Prostate gland (tissue), 2 donors: ENCODE measurements at regions not wholly inside any gene's neighbourhood (a gene's known extent, or its start where the extent isn't known, plus 50 kb on each side); places are given as distances from the start of the nearest gene placed in this dataset.

Experiments
- DNase-seq: peaks from one replicate; pipeline ENCODE4 v3.0.0-alpha.2; 2019; ENCODE audit warnings: low spot score
- H3K27ac ChIP-seq, 2 donors: fragments of 200-600 bp; sonication (generic); 2 replicates each; pipeline ENCODE4 v1.5.1; 2017 to 2019
- H3K27me3 ChIP-seq: fragments of 200-600 bp; sonication (generic); replicated peaks from 2 replicates; pipeline ENCODE4 v1.5.1; 2019; ENCODE audit not compliant: insufficient read depth
- H3K36me3 ChIP-seq, 2 donors: fragments of 200-600 bp; sonication (generic); 1 replicate in 1 of 2; 2 replicates in 1 of 2; pipeline versions ENCODE4 v1.5.1 to v1.8.1; 2017 to 2019
- H3K4me1 ChIP-seq: fragments of 200-600 bp; sonication (generic); replicated peaks from 2 replicates; pipeline ENCODE4 v1.5.1; 2019
- H3K4me3 ChIP-seq, 2 donors: fragments of 200-600 bp; sonication (generic); 2 replicates each; pipeline ENCODE4 v1.5.1; 2017 to 2019
- H3K9me3 ChIP-seq: fragments of 200-600 bp; sonication (generic); 2 replicates; pipeline ENCODE4 v1.5.1; 2017
- POLR2A ChIP-seq: fragments of 450-650 bp; IDR thresholded peaks from one replicate; pipeline ENCODE4 v1.6.1; 2016; ENCODE audit warnings: antibody characterized with exemption, mild to moderate bottlenecking
- POLR2AphosphoS5 ChIP-seq: sonication (generic); formaldehyde crosslinking; IDR thresholded peaks from one replicate; pipeline ENCODE4 v1.6.1; 2017; ENCODE audit warnings: antibody characterized with exemption
- WGBS: methylation state at CpG from one replicate; pipeline ENCODE4 v1.1.5; 2018; 5-methylcytosine and 5-hydroxymethylcytosine counted together
- intact Hi-C: fragments of 100-400 bp; cut with DNase I; formaldehyde crosslinking; loops from one replicate; pipeline ENCODE4 v1.14.2; 2022
- TF ChIP-seq, protein P1 (sequence below), 4 experiments: fragments of 200-600 bp in 2 of 4; fragments of 450-650 bp in 2 of 4; sonication (generic) in 2 of 4; IDR thresholded peaks; 1 replicate in 3 of 4; 2 replicates in 1 of 4; pipeline ENCODE4 v1.5.1; 2016 to 2019; ENCODE audit warnings: antibody characterized with exemption in 4 of 4, mild to moderate bottlenecking in 2 of 4, moderate library complexity in 2 of 4

DNA sequence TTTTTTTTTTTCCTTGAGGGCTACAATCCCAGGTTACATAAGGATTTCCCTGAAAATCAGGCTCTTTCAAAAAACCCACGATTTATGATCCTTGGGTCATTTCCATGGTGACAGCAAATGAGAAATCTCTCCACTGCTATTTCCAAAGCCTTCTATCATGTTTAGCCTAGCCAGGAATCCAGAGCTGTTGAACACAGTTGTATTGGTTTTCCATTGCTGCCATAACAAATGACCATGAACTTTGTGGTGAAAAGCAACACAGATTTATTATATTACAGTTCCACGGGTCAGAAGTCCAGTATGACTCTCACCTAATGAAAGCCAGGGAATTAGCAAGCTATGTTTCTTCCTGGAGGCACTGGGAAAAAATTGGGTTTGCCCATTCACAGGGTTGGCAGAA, 106.6 kb downstream of the MAF start:
- no peaks in the 10 kb centered on the region for H3K9me3 ChIP-seq
- no peak overlapping the region for H3K27ac ChIP-seq
- H3K27me3 ChIP-seq, result no peaks in the 10 kb centered on the region
- no peak for DNase-seq
- H3K4me1 ChIP-seq, result no peaks in the 10 kb centered on the region
- intact Hi-C loops, result no loop called here
- WGBS, result 72% methylated on average over 2 of the region's 2 CpGs
- TF ChIP-seq POLR2A, result no peak
- TF ChIP-seq, protein P1, sequence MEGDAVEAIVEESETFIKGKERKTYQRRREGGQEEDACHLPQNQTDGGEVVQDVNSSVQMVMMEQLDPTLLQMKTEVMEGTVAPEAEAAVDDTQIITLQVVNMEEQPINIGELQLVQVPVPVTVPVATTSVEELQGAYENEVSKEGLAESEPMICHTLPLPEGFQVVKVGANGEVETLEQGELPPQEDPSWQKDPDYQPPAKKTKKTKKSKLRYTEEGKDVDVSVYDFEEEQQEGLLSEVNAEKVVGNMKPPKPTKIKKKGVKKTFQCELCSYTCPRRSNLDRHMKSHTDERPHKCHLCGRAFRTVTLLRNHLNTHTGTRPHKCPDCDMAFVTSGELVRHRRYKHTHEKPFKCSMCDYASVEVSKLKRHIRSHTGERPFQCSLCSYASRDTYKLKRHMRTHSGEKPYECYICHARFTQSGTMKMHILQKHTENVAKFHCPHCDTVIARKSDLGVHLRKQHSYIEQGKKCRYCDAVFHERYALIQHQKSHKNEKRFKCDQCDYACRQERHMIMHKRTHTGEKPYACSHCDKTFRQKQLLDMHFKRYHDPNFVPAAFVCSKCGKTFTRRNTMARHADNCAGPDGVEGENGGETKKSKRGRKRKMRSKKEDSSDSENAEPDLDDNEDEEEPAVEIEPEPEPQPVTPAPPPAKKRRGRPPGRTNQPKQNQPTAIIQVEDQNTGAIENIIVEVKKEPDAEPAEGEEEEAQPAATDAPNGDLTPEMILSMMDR (IDR thresholded peaks at IDR 0.05), result no peak
- TF ChIP-seq POLR2AphosphoS5, result no peak
- no peak overlapping the region for H3K4me3 ChIP-seq
- no peaks in the 10 kb centered on the region for H3K36me3 ChIP-seq

DNA sequence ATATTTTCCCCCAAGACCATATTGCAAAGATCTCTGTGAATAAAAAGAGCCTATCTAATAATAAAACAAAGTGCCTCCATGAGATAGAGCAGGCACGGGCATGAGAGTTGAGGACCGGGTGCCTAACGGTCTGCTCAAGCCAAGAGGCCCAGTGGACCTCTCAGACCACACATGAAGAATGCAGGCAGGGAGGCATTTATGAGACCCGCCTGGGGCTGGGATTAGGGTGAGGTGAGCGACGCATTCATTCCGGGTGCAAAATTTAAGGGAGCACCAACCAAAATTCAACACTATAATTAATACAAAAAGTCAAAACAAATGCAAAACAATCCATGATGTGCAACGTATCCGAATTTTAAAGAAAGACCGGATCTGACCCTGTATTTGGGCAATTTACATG, 108.5 kb downstream of the MAF start:
- Histone ChIP-seq H3K27me3 (no peaks in the 10 kb centered on the region), H3K36me3 (no peaks in the 10 kb centered on the region), H3K9me3 (no peaks in the 10 kb centered on the region), H3K27ac (no peak overlapping the region), H3K4me1 (no peaks in the 10 kb centered on the region), H3K4me3 (no peak overlapping the region)
- intact Hi-C loops, result no loop called here
- WGBS, result 90% methylated on average over 10 of the region's 10 CpGs
- no peak for DNase-seq
- TF ChIP-seq POLR2A, result no peak
- TF ChIP-seq, protein P1 (IDR thresholded peaks at IDR 0.05), result no peak
- no peak for TF ChIP-seq POLR2AphosphoS5

DNA sequence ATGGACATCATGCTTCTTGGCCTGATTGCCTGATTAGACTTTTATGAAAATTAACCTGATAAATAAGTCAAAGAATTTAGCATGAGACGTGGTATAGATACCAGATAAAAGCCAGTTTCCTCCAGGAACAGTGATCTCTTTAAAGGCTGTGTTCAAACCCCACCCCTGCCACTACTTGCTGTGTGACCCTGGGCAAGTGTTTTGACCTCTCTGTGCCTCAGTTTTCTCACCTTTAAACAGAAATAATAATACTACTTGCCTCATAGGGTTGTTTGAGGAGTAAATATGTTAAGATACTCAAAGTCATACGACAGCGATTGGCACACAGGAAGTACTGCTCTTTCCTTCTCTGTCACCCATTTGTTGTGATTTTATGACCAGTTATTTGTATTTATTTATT, 115.5 kb downstream of the MAF start:
- Histone ChIP-seq H3K27me3 (no peaks in the 10 kb centered on the region), H3K4me3 (no peak overlapping the region), H3K9me3 (no peaks in the 10 kb centered on the region), H3K27ac (no peak overlapping the region), H3K36me3 (no peaks in the 10 kb centered on the region), H3K4me1 (no peaks in the 10 kb centered on the region)
- no peak for DNase-seq
- 89% methylated on average over 3 of the region's 3 CpGs for WGBS
- TF ChIP-seq POLR2AphosphoS5 (no peak), POLR2A (no peak)
- TF ChIP-seq, protein P1 (IDR thresholded peaks at IDR 0.05), result no peak
- intact Hi-C loops, result no loop called here

DNA sequence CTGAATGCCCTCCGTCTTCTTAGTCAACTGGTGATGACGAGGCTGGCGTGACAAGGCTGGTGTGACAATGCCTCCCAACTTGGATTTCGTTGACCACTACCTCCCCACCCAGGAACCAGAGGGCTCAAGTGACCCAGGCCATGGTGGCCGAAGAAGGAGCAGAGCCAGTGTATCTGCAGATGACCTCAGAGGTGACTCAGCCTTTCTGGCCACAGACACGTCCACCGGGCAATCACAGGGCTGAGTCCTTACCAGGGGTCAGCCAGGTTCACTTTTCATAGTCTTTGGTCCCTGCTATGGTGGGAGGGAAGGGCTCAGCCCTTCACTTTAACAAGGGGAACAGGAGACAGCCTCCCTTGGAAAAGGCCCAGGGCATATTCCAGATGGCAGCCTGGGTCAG, 116.3 kb downstream of the MAF start:
- H3K4me3 ChIP-seq, result no peak overlapping the region
- H3K9me3 ChIP-seq, result no peaks in the 10 kb centered on the region
- H3K36me3 ChIP-seq, result no peaks in the 10 kb centered on the region
- DNase-seq, result no peak
- WGBS, result 93% methylated on average over 7 of the region's 7 CpGs
- TF ChIP-seq POLR2A, result no peak
- TF ChIP-seq, protein P1 (IDR thresholded peaks at IDR 0.05), result no peak
- no peak for TF ChIP-seq POLR2AphosphoS5
- no peak overlapping the region for H3K27ac ChIP-seq
- intact Hi-C loops, result no loop called here
- H3K27me3 ChIP-seq, result no peaks in the 10 kb centered on the region
- no peaks in the 10 kb centered on the region for H3K4me1 ChIP-seq

DNA sequence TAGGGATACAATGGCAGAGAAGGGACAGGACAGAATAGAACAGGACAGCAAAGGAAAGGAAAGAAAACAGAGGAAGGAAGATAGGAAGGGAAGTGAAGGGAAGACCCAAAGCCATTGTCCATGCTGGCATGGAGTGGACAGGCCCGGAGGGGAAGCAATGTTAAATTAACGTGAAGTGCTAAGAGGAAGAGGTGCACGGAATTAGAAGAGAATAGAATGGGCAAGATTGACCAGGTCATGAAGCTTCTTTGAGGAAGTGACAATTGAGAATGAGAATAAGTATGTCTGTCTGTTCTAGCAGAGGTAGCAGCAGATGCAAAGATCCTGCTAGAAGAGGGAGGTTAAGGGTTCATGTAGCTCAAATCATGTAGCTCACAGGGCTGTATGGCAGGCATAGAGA, 117.2 kb downstream of the MAF start:
- H3K9me3 ChIP-seq, result no peaks in the 10 kb centered on the region
- H3K4me3 ChIP-seq, result no peak overlapping the region
- no peaks in the 10 kb centered on the region for H3K4me1 ChIP-seq
- TF ChIP-seq POLR2A, result no peak
- TF ChIP-seq POLR2AphosphoS5, result no peak
- H3K27me3 ChIP-seq, result no peaks in the 10 kb centered on the region
- no peak overlapping the region for H3K27ac ChIP-seq
- WGBS, result 87% methylated on average over 3 of the region's 3 CpGs
- H3K36me3 ChIP-seq, result no peaks in the 10 kb centered on the region
- intact Hi-C loops, result no loop called here
- no peak for DNase-seq
